HEK293T (cell line): ENCODE measurements at regions not wholly inside any gene's neighbourhood (a gene's known extent, or its start where the extent isn't known, plus 50 kb on each side); places are given as distances from the start of the nearest gene placed in this dataset.

Experiments used
- CTCF ChIA-PET: fragments of 350-600 bp; formaldehyde crosslinking; extraction: SDS; loops from one replicate; lab custom pipeline; 2021; ENCODE audit warnings: antibody characterized with exemption, inconsistent platforms; lab: Yijun Ruan, JAX
- POLR2A ChIA-PET: fragments of 350-600 bp; formaldehyde crosslinking; extraction: SDS; loops from one replicate; lab custom pipeline; 2020; ENCODE audit warnings: antibody characterized with exemption, inconsistent platforms; lab: Yijun Ruan, JAX
- DNase-seq: peaks from one replicate; pipeline ENCODE4 v3.0.0; 2012; ENCODE audit warnings: mixed read lengths; ENCODE audit errors: extremely low spot score
- ARNT ChIP-seq: fragments of 450-650 bp; IDR thresholded peaks from 2 replicates; pipeline ENCODE4 v1.6.1; 2017; ENCODE audit warnings: mild to moderate bottlenecking
- BHLHE40 ChIP-seq: fragments of 450-650 bp; IDR thresholded peaks from 2 replicates; pipeline ENCODE4 v1.6.1; 2016; ENCODE audit warnings: mild to moderate bottlenecking, moderate library complexity, borderline replicate concordance
- CTBP1 ChIP-seq: fragments of 450-650 bp; IDR thresholded peaks from 2 replicates; pipeline ENCODE4 v1.6.1; 2016; ENCODE audit warnings: borderline replicate concordance
- ELF4 ChIP-seq: fragments of 450-650 bp; IDR thresholded peaks from 2 replicates; pipeline ENCODE4 v1.6.1; 2017; ENCODE audit warnings: antibody characterized with exemption
- FOXA1 ChIP-seq: fragments of 450-650 bp; IDR thresholded peaks from 2 replicates; pipeline ENCODE4 v1.6.1; 2016; ENCODE audit warnings: mild to moderate bottlenecking
- FOXK2 ChIP-seq: fragments of 450-650 bp; IDR thresholded peaks from 2 replicates; pipeline ENCODE4 v1.6.1; 2016; ENCODE audit warnings: mild to moderate bottlenecking
- FOXM1 ChIP-seq: fragments of 450-650 bp; IDR thresholded peaks from 2 replicates; pipeline ENCODE4 v1.6.1; 2017; ENCODE audit warnings: mild to moderate bottlenecking, borderline replicate concordance
- HDGF ChIP-seq: fragments of 450-650 bp; IDR thresholded peaks from 2 replicates; pipeline ENCODE4 v1.6.1; 2017; ENCODE audit warnings: antibody characterized with exemption, borderline replicate concordance
- L3MBTL2 ChIP-seq: fragments of 450-650 bp; conservative IDR thresholded peaks from 2 replicates; pipeline ENCODE4 v1.6.1; 2016; ENCODE audit warnings: mild to moderate bottlenecking
- LEF1 ChIP-seq: fragments of 450-650 bp; IDR thresholded peaks from 2 replicates; pipeline ENCODE4 v1.6.1; 2017; ENCODE audit warnings: mild to moderate bottlenecking, borderline replicate concordance
- NFRKB ChIP-seq: fragments of 450-650 bp; IDR thresholded peaks from 2 replicates; pipeline ENCODE4 v1.6.1; 2016; ENCODE audit warnings: mild to moderate bottlenecking, moderate library complexity
- PKNOX1 ChIP-seq: fragments of 450-650 bp; IDR thresholded peaks from 2 replicates; pipeline ENCODE4 v1.6.1; 2016
- SP1 ChIP-seq: fragments of 450-650 bp; IDR thresholded peaks from 2 replicates; pipeline ENCODE4 v1.6.1; 2017
- SUZ12 ChIP-seq: fragments of 450-650 bp; IDR thresholded peaks from 2 replicates; pipeline ENCODE4 v1.6.1; 2016; ENCODE audit warnings: mild to moderate bottlenecking
- TARDBP ChIP-seq: fragments of 450-650 bp; IDR thresholded peaks from 2 replicates; pipeline ENCODE4 v1.6.1; 2016
- ZNF384 ChIP-seq: fragments of 450-650 bp; IDR thresholded peaks from 2 replicates; pipeline ENCODE4 v1.6.1; 2016

GRCh38 chrX:46340696-46341095, 204.5 kb downstream of the ZNF674 start:
- ChIA-PET POLR2A (no interaction called here), CTCF (no interaction called here)
- no peak for DNase-seq
- TF ChIP-seq TARDBP (no peak), ELF4 (no peak)

GRCh38 chrX:46333550-46333949, 211.7 kb downstream of the ZNF674 start:
- no peak for TF ChIP-seq LEF1
- POLR2A ChIA-PET, result no interaction called here
- DNase-seq, result no peak
- CTCF ChIA-PET, result interaction anchor here (0.6 kb wide), 1 partner anchor 713 kb away, joined by 3 read pairs; no protein-coding TSS in a partner anchor

DNA sequence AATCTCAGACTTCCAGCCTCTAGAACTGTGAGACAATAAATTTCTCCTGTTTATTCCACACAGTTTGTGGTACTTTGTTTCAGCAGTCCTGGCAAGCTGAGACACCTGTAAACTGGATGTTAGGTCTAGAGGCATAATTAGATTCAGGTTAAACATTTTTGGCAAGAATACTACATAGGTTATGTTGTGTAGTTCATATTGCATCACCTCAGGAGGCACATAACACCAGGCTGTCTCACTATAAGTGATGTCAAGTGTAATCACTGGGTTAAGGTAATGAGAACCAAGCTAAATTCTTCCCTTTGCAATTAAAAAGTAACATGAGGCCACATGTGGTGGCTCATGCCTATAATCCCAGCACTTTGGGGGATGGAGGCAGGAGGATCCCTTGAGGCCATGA, 214.2 kb downstream of the ZNF674 start:
- DNase-seq, result no peak
- no peak for TF ChIP-seq L3MBTL2
- TF ChIP-seq BHLHE40, result no peak
- TF ChIP-seq LEF1, result no peak
- TF ChIP-seq ELF4, result no peak
- no peak for TF ChIP-seq TARDBP
- TF ChIP-seq SP1, result no peak
- no peak for TF ChIP-seq PKNOX1
- no peak for TF ChIP-seq SUZ12
- no peak for TF ChIP-seq CTBP1
- TF ChIP-seq FOXA1, result no peak
- TF ChIP-seq ARNT, result no peak
- TF ChIP-seq HDGF, result no peak
- CTCF ChIA-PET, result no interaction called here
- POLR2A ChIA-PET, result no interaction called here

- ChIA-PET CTCF (no interaction called here), POLR2A (no interaction called here)
- DNase-seq, result no peak
- TF ChIP-seq SUZ12 (no peak), CTBP1 (no peak), ELF4 (no peak), LEF1 (no peak)
These were observed 214.7 kb downstream of the ZNF674 start for GRCh38 chrX:46330513-46330912.

- POLR2A ChIA-PET, result no interaction called here
- CTCF ChIA-PET, result no interaction called here
- DNase-seq, result no peak
- no peak for TF ChIP-seq HDGF
- TF ChIP-seq ELF4, result no peak
- no peak for TF ChIP-seq SP1
- no peak for TF ChIP-seq FOXK2
- no peak for TF ChIP-seq BHLHE40
- TF ChIP-seq ARNT, result no peak
- no peak for TF ChIP-seq NFRKB
- TF ChIP-seq L3MBTL2, result no peak
- no peak for TF ChIP-seq ZNF384
- no peak for TF ChIP-seq SUZ12
- no peak for TF ChIP-seq FOXM1
- TF ChIP-seq LEF1, result no peak
- no peak for TF ChIP-seq PKNOX1
- no peak for TF ChIP-seq CTBP1
- no peak for TF ChIP-seq FOXA1
- no peak for TF ChIP-seq TARDBP
These were observed 217.1 kb downstream of the ZNF674 start for GRCh38 chrX:46328133-46328532.

- DNase-seq, result no peak
- ChIA-PET POLR2A (no interaction called here), CTCF (no interaction called here)
- TF ChIP-seq HDGF, result no peak
- no peak for TF ChIP-seq FOXK2
- no peak for TF ChIP-seq SP1
- TF ChIP-seq ZNF384, result no peak
- TF ChIP-seq TARDBP, result no peak
- TF ChIP-seq LEF1, result no peak
- TF ChIP-seq NFRKB, result no peak
- TF ChIP-seq FOXA1, result no peak
- no peak for TF ChIP-seq L3MBTL2
These were observed 217.6 kb downstream of the ZNF674 start for GRCh38 chrX:46327566-46328115.

GRCh38 chrX:46326161-46326560, 219.1 kb downstream of the ZNF674 start:
- no peak for DNase-seq
- TF ChIP-seq BHLHE40 (no peak), L3MBTL2 (no peak), FOXK2 (no peak), CTBP1 (no peak), SUZ12 (no peak), PKNOX1 (no peak), FOXM1 (no peak)
- ChIA-PET POLR2A (no interaction called here), CTCF (no interaction called here)

DNA sequence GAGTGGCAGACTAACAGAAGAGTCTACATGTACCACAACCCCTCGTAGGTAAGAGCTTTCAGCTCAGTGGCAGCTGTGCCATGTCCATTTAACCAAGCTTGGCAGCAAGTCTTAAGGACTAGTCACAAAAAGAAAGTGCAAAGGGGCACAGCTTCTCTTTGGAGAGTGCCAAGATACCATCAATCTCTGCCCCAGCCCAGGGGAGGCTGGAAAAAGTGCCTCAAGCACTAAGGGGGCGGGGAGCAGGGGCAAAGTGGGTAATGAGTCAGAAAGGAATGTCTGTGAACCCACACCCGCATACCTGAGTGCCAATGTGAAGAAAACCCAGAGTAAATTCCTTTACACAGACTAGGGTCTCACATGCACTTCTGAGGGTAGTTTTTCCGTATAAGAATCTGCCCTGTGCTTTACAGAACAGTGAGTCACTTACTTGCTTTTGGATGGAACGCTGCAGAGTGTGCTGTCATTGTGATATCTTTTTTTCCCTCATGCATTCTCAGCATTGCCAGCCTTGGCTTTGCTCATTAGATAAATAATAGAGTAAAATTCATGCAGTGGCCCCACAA, 219.8 kb downstream of the ZNF674 start:
- ChIA-PET CTCF (no interaction called here), POLR2A (no interaction called here)
- no peak for DNase-seq
- TF ChIP-seq ELF4, result no peak
- no peak for TF ChIP-seq HDGF
- no peak for TF ChIP-seq ZNF384
- TF ChIP-seq NFRKB, result no peak
- no peak for TF ChIP-seq TARDBP
- no peak for TF ChIP-seq FOXK2
- TF ChIP-seq L3MBTL2, result no peak
- no peak for TF ChIP-seq ARNT
- no peak for TF ChIP-seq SUZ12
- no peak for TF ChIP-seq CTBP1
